ENCODE measurements at regions not wholly inside any gene's neighbourhood (a gene's known extent, or its start where the extent isn't known, plus 50 kb on each side); places are given as distances from the start of the nearest gene placed in this dataset.

DNA sequence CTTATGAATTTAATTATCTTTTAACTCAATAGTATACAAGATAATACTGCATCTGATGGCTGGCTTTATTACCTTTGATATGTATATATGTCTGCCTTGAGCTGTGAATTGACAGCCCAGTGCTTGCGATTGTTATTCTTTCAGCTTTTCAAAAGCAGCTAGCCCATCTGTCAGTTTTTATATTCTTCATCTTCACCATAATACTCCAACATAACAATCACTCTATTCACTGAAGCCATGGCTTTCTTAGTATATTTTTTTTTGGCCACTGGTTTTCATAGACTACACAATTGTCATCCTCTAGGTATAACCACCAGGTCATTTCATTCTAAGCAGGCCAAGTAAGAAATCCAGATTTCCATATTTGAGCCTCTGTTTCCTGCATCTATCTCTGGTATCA, 1026.1 kb downstream of the FSCB start:
- TF ChIP-seq, protein P1, sequence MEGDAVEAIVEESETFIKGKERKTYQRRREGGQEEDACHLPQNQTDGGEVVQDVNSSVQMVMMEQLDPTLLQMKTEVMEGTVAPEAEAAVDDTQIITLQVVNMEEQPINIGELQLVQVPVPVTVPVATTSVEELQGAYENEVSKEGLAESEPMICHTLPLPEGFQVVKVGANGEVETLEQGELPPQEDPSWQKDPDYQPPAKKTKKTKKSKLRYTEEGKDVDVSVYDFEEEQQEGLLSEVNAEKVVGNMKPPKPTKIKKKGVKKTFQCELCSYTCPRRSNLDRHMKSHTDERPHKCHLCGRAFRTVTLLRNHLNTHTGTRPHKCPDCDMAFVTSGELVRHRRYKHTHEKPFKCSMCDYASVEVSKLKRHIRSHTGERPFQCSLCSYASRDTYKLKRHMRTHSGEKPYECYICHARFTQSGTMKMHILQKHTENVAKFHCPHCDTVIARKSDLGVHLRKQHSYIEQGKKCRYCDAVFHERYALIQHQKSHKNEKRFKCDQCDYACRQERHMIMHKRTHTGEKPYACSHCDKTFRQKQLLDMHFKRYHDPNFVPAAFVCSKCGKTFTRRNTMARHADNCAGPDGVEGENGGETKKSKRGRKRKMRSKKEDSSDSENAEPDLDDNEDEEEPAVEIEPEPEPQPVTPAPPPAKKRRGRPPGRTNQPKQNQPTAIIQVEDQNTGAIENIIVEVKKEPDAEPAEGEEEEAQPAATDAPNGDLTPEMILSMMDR (conservative IDR thresholded peaks at IDR 0.05; ENCODE audit: low read depth, low read length), result no peak
- H3K4me3 ChIP-seq (ENCODE audit: low read depth, low read length), result no peak overlapping the region
- no peak for DNase-seq (ENCODE audit: low read depth)

DNA sequence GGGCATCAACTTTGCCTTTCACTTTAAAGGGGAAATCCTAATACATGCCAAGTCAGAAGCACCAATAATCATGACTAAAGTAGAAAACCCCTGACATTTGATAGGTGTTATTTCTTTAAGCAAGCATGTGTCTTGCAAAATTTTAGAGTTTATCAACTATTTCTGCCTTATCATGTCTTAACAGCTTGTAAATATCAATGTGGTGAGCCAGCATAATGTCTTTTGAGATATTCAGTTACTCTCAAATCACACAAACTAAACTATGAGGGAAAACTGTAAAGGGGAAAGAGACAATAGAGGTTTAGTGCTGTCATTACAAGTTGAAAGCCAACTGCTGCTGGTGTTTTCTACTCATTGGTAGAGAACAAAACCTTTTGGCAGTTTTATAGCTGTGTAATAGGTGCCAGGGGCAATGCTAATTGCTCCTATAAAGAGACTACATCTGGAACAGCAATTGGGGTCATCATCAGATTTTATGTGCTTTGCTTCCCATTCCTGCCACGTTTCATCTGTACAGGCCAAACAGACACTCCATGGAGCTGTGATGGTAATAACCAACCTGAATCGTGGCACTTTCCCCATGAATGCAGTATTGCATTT, 1027.4 kb downstream of the FSCB start:
- no peak overlapping the region for H3K4me3 ChIP-seq (ENCODE audit: low read depth, low read length)
- DNase-seq (ENCODE audit: low read depth), result no peak
- TF ChIP-seq, protein P1 (conservative IDR thresholded peaks at IDR 0.05; ENCODE audit: low read depth, low read length), result no peak

DNA sequence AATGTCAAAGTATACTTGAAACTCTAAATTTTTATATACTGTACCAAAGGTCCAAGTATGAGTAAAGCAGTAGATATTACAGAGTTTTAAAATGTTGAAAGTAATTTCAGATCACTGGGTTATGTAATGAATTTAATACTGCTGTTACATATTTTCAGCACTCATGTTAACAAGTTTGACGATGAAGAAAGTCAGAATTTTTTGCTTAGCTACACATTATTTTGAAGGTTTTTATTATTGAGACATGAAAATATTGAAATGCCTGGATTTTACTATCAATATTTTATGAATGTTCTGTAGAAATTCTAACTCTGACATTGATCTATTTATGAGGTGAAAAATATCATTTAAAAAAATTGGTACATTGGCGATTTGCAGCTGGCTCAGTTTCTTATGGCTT, 1030.3 kb downstream of the FSCB start:
- no peak overlapping the region for H3K4me3 ChIP-seq (ENCODE audit: low read depth, low read length)
- TF ChIP-seq, protein P1 (conservative IDR thresholded peaks at IDR 0.05; ENCODE audit: low read depth, low read length), result no peak
- DNase-seq (ENCODE audit: low read depth), result no peak

DNA sequence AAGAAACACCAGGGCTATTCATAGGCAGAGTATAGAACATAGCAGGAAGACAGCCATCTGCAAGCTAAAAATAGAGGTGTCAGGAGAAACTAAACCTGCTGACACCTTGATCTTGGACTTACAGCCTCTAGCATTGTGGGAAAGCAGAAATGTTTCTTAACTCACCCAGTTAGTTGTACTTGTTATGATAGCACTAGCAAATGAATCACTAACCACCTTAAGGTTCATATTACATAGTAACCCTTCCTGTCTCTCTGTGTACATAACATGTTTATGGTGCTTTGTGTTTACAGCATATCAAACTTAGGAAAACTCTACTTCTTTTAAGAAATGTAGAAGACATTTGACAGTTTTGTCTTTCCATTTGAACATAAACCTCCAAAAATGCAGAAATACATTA, 1031.3 kb downstream of the FSCB start:
- TF ChIP-seq, protein P1 (conservative IDR thresholded peaks at IDR 0.05; ENCODE audit: low read depth, low read length), result no peak
- no peak for DNase-seq (ENCODE audit: low read depth)
- no peak overlapping the region for H3K4me3 ChIP-seq (ENCODE audit: low read depth, low read length)

DNA sequence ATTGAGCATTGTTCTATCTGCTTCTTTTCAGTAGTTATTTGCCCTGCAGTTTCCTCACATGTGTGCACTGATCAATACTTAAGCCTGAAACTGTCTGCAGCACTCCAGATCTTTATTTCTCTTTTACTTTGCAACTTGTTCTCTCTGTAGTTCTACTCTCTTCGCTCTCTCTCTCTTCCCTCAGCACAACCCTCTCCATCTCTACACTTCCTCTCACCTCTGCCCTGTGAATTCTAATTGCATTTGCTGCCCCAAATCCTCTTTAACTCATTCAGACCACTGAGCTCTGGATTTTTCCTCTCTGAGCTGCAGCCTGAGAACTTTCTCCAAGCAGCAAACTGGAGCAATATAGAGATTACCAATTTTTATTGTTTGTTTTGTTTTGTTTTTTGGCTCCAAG, 1035.5 kb downstream of the FSCB start:
- TF ChIP-seq, protein P1 (conservative IDR thresholded peaks at IDR 0.05; ENCODE audit: low read depth, low read length), result no peak
- no peak overlapping the region for H3K4me3 ChIP-seq (ENCODE audit: low read depth, low read length)
- DNase-seq (ENCODE audit: low read depth), result no peak

DNA sequence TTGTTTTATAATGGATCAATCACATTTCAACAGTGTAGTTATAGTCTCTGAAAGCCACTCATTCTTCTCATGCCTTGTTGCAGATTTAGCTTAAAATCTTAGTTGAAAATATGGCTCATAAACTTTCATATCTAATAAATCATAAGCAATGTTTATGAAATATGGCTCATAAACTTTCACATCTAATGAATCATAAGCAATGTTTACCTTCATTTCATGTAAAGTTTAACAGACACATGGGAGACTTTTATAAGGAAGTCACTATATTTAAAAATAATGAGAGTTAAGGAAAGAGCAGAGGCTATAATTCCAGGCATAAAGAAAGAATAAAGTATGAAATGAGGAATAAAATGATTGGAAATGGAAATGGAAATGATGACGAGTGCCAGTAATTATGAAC, 1042.1 kb downstream of the FSCB start:
- DNase-seq (ENCODE audit: low read depth), result no peak
- TF ChIP-seq, protein P1 (conservative IDR thresholded peaks at IDR 0.05; ENCODE audit: low read depth, low read length), result no peak
- no peak overlapping the region for H3K4me3 ChIP-seq (ENCODE audit: low read depth, low read length)

DNA sequence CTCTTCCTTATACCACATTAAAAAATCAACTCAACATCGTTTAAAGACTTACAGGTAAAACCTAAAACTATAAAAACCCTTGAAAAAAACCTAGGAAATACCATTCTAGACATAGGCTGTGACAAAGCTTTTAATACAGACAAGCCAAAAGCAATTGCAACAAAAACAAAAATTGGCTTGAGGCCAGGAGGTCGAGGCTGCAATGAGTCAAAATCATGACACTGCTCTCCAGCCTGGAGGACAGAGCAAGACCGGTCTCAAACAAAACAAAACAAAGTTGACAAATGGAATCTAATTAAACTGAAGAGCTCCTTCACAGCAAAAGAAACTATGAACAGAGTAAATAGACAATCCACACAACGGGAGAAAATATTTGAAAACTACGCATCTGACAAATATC, 1057.8 kb downstream of the FSCB start:
- DNase-seq (ENCODE audit: low read depth), result peak; percentile 7
- H3K4me3 ChIP-seq (ENCODE audit: low read depth, low read length), result no peak overlapping the region
- TF ChIP-seq, protein P1 (conservative IDR thresholded peaks at IDR 0.05; ENCODE audit: low read depth, low read length), result no peak

All from choroid plexus epithelial cell (primary cell).